Bronchial epithelial cell (primary cell): ENCODE measurements at regions not wholly inside any gene's neighbourhood (a gene's known extent, or its start where the extent isn't known, plus 50 kb on each side); places are given as distances from the start of the nearest gene placed in this dataset.

Experiments
- DNase-seq: peaks from one replicate; pipeline ENCODE4 v3.0.0-alpha.2; 2010; ENCODE audit warnings: low read depth
- FAIRE-seq: peaks from 2 replicates; lab custom pipeline; 2011; peaks lifted over from hg19 to GRCh38; lab: Jason Lieb, UNC
- H3K27me3 ChIP-seq: 2 replicates; pipeline ENCODE4 v1.5.1; 2011; ENCODE audit warnings: low read length; ENCODE audit not compliant: control insufficient read depth, insufficient read depth
- H3K36me3 ChIP-seq: 2 replicates; pipeline ENCODE4 v1.5.1; 2011; ENCODE audit warnings: low read length; ENCODE audit not compliant: control insufficient read depth, insufficient read depth
- H3K4me3 ChIP-seq: 2 replicates; pipeline ENCODE4 v1.5.1; 2011; ENCODE audit warnings: mild to moderate bottlenecking, low read depth, low read length, control low read depth
- CTCF ChIP-seq: IDR thresholded peaks from 2 replicates; pipeline ENCODE4 v1.5.1; 2011; ENCODE audit warnings: mild to moderate bottlenecking, moderate library complexity, low read length, control low read depth, inconsistent platforms; ENCODE audit not compliant: insufficient read depth, severe bottlenecking

GRCh38 chr3:117263270-117263669 is 553.7 kb downstream of the TUSC7 start:
- Histone ChIP-seq H3K27me3 (no peaks in the 10 kb centered on the region), H3K36me3 (no peaks in the 10 kb centered on the region), H3K4me3 (no peak overlapping the region)
- FAIRE-seq, result no peak
- no peak for TF ChIP-seq CTCF
- DNase-seq, result no peak

- TF ChIP-seq CTCF, result no peak
- Histone ChIP-seq H3K4me3 (no peak overlapping the region), H3K27me3 (no peaks in the 10 kb centered on the region), H3K36me3 (no peaks in the 10 kb centered on the region)
- no peak for DNase-seq
- FAIRE-seq, result no peak
These were observed 554.2 kb downstream of the TUSC7 start for GRCh38 chr3:117263745-117264144.

- no peak for DNase-seq
- Histone ChIP-seq H3K36me3 (no peaks in the 10 kb centered on the region), H3K27me3 (no peaks in the 10 kb centered on the region), H3K4me3 (no peak overlapping the region)
- no peak for FAIRE-seq
- TF ChIP-seq CTCF, result no peak
These were observed 554.8 kb downstream of the TUSC7 start for GRCh38 chr3:117264204-117264994.

GRCh38 chr3:117266806-117267205 is 557.2 kb downstream of the TUSC7 start:
- no peak for TF ChIP-seq CTCF
- Histone ChIP-seq H3K36me3 (no peaks in the 10 kb centered on the region), H3K4me3 (no peak overlapping the region), H3K27me3 (no peaks in the 10 kb centered on the region)
- DNase-seq (no peak), FAIRE-seq (no peak)

- no peak for FAIRE-seq
- Histone ChIP-seq H3K36me3 (no peaks in the 10 kb centered on the region), H3K27me3 (no peaks in the 10 kb centered on the region), H3K4me3 (no peak overlapping the region)
- no peak for DNase-seq
- TF ChIP-seq CTCF, result no peak
These were observed 558.7 kb downstream of the TUSC7 start for GRCh38 chr3:117268318-117268717.

- no peak for FAIRE-seq
These were observed 562.7 kb downstream of the TUSC7 start for GRCh38 chr3:117272274-117272673.

More at GRCh38 chr3:117272274-117272673, 562.7 kb downstream of the TUSC7 start:
- DNase-seq, result no peak
- Histone ChIP-seq H3K4me3 (no peak overlapping the region), H3K27me3 (no peaks in the 10 kb centered on the region), H3K36me3 (no peaks in the 10 kb centered on the region)
- no peak for TF ChIP-seq CTCF
